ENCODE measurements at regions not wholly inside any gene's neighbourhood (a gene's known extent, or its start where the extent isn't known, plus 50 kb on each side); places are given as distances from the start of the nearest gene placed in this dataset.

GRCh38 chr18:45241271-45241670, 374.0 kb upstream of the SLC14A2 start:
- no peak for TF ChIP-seq REST (IDR thresholded peaks at IDR 0.05; ENCODE audit: unreplicated experiment)
- no peak for TF ChIP-seq CTCF (conservative IDR thresholded peaks at IDR 0.05; ENCODE audit: low read depth in 2 of 2)
- no peak for TF ChIP-seq POLR2AphosphoS5 (IDR thresholded peaks at IDR 0.05; ENCODE audit: low read depth)
- TF ChIP-seq EZH2phosphoT487 (IDR thresholded peaks at IDR 0.05; ENCODE audit: unreplicated experiment): no peak
- no peak for TF ChIP-seq CREB1 (CRISPR knock-in tag; IDR thresholded peaks at IDR 0.05; ENCODE audit: low read depth)
- no peak for TF ChIP-seq ZNF331 (CRISPR knock-in tag; IDR thresholded peaks at IDR 0.05; ENCODE audit: low read depth)
- no peak for TF ChIP-seq EZH2 (IDR thresholded peaks at IDR 0.05; ENCODE audit: low read depth, unreplicated experiment)
- no peak for TF ChIP-seq ETS1 (IDR thresholded peaks at IDR 0.05)
- no peak for TF ChIP-seq JUNB (IDR thresholded peaks at IDR 0.05; ENCODE audit: unreplicated experiment)
- TF ChIP-seq ZNF114 (CRISPR knock-in tag; IDR thresholded peaks at IDR 0.05): no peak
- no peak for TF ChIP-seq STAT1 (IDR thresholded peaks at IDR 0.05; ENCODE audit: unreplicated experiment)
